CD4-positive, alpha-beta T cell treated with Interleukin-1 beta for 1 hour (primary cell): ENCODE measurements at regions not wholly inside any gene's neighbourhood (a gene's known extent, or its start where the extent isn't known, plus 50 kb on each side); places are given as distances from the start of the nearest gene placed in this dataset.
"Not testable (repeated sequence)": the region's sequence is repeated elsewhere in the genome, so short reads cannot be mapped to it uniquely, and the experiment has no call there.

Experiments
- DNase-seq, 2 donors: peaks; one replicate each; pipeline ENCODE4 v3.0.0-alpha.2; 2020 to 2022

GRCh38 chr5:19264821-19265220 is 723.2 kb downstream of the CDH18 start:
- DNase-seq, result no peak

GRCh38 chr5:19266791-19267190 is 721.2 kb downstream of the CDH18 start:
- DNase-seq, result no peak

GRCh38 chr5:19270153-19270552 is 717.8 kb downstream of the CDH18 start:
- DNase-seq, result no peak

- DNase-seq, result no peak
These were observed 713.4 kb downstream of the CDH18 start for GRCh38 chr5:19274578-19274977.

DNA sequence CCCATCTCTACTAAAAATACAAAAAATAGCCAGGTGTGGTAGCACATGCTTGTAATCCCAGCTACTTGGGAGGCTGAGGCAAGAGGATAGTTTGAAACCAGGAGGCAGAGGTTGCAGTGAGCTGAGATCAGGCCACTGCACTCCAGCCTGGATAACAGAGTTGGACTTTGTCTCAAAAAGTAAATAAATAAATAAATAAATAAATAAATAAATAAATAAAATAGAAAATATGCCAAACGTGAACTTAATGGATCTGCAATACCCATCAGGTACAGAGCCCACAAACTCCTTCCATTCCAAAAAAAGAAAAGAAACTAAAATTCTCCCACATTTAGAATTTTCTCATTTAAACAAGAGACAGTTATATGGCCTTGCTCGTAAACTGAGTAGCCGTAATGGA is 702.7 kb downstream of the CDH18 start:
- DNase-seq, result no peak

- DNase-seq, result not testable (repeated sequence)
These were observed 700.3 kb downstream of the CDH18 start for GRCh38 chr5:19287548-19288277.

DNA sequence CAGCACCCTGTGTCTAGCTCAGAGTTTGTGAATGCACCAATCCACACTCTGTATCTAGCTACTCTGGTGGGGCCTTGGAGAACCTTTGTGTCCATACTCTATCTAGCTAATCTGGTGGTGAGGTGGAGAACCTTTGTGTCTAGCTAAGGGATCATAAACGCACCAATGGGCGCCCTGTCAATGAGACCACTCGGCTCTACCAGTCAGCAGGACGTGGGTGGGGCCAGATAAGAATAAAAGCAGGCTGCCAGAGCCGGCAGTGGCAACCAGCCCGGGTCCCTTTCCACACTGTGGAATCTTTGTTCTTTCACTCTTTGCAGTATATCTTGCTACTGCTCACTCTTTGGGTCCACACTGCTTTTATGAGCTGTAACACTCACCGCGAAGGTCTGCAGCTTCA is 699.7 kb downstream of the CDH18 start:
- DNase-seq, result not testable (repeated sequence)

GRCh38 chr5:19297934-19298333 is 690.1 kb downstream of the CDH18 start:
- no peak for DNase-seq

DNA sequence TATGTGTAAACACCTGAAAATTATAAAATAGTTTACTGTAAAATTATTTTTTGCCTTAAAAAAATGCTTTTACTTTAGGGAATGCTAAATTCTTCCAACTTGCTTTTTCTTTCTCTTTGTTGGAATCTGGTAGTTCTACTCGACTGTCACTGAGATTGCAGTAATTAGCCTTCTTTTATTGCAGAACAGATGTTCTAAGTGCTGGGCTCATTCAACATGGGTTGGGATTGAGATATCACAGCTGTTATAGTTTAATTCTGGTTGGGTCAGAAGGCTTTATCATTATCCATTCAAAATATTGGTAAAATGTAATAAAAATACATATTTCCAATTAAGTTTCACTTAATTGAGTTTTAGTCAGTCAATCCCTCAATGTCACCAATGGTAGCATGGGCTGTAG is 686.7 kb downstream of the CDH18 start:
- no peak for DNase-seq

- DNase-seq, result no peak
These were observed 673.2 kb downstream of the CDH18 start for GRCh38 chr5:19314840-19315239.

- no peak for DNase-seq
These were observed 668.7 kb downstream of the CDH18 start for GRCh38 chr5:19319252-19319651.

DNA sequence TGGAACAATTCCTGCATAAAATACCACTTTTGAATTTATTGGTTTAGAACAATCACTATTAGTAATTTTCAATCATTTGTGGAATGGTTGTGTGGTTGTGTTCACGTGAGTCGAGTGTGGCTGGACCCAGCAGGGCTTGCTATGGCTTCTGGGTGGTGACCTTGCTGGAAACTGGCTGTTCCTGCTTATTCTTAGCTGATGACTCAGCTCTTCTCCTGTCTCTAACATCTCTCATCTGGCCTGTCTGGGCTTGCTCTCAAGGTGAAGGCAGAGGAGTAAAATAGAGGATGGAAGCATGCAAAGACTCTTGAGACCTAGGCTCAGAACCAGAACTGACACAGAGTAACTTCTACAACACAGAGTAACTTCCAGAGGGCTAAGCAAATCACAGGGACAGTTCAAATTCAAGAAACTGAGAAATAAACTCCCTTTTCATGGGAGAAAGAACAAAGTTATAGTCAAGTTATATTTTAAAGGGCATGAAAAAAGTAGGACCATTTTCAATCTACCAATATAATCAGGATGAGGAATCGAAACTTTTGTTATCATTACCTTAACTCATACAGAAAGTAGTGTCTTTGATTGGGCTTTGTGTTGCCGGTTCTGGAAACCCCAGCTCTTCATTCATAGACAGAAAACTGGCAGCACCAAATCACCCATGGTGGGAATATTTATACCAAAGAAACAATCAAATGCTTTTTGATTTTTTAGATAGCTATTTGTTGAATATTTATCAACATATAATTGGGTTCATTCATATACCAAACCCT is 665.1 kb downstream of the CDH18 start:
- no peak for DNase-seq

DNA sequence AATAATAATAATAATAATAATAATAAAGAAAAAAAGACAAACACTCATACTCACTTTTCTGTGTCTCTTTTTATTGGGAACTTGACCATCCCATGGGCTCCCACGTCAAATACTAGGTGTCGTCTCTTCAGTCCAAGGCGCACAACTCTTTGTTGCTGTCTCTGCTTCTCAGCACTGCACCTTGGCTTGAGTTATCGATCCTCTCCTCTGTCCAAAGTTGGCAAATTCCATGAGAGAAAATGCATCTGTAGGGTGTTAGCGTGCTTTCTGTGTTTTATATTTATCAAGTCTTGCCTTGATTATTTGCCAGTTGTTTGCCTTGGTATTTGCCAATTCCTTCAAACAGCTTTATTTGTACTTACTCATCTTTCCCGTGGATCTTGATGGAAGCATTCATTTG is 653.7 kb downstream of the CDH18 start:
- no peak for DNase-seq

- DNase-seq, result no peak
These were observed 645.1 kb downstream of the CDH18 start for GRCh38 chr5:19342942-19343341.

GRCh38 chr5:19352120-19352519 is 635.9 kb downstream of the CDH18 start:
- DNase-seq, result no peak

DNA sequence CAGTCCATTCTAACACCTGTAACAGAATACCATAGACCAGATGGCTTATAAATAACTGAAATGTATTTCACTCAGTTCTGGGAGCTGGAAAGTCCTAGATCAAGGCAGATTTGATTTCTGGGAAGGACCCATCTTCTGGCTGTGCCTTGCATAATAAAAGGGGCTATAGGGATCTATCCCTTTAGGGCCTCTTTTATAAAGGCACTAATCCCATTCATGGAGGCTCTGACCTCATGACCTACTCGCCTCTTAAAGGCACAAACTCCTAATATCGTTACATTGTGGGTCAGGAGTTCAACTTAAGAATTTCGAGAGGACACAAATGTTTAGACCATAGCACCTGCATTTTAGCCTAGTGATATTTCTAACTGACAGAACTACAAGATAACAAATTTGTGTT is 619.0 kb downstream of the CDH18 start:
- no peak for DNase-seq

DNA sequence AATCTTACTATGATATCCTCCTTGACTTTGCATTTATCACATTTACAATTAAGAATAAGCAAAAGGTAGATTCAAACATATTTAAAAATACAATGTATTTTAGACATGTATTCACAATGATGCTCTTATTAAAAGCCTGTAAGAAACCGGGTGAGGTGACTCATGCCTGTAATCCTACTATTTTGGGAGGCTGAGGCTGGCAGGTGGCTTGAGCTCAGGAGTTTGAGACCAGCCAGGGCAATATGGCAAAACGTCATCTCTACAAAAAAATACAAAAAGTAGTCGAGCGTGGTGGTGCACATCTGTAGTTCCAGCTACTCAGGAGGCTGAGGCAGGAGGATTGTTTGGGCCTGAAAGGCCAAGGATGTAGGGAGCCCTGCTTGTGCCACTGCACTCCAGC is 618.4 kb downstream of the CDH18 start:
- DNase-seq, result no peak

GRCh38 chr5:19370655-19371386 is 617.2 kb downstream of the CDH18 start:
- no peak for DNase-seq

DNA sequence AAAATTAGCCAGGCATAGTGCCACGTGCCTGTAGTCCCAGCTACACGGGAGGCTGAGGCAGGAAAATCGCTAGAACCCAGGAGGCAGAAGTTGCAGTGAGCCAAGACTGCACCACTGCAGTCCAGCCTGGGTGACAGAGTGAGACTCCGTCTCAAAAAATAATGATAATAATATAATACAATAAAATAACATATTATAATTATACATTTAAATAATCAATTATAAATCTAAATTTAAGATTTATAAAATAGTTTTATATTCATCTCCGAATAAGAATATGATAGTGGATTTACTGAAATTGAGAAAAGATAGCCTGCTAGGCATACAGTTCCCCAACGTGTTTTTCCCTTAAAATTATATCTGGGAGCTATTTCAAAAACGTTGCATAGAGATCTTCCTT is 599.6 kb downstream of the CDH18 start:
- no peak for DNase-seq

DNA sequence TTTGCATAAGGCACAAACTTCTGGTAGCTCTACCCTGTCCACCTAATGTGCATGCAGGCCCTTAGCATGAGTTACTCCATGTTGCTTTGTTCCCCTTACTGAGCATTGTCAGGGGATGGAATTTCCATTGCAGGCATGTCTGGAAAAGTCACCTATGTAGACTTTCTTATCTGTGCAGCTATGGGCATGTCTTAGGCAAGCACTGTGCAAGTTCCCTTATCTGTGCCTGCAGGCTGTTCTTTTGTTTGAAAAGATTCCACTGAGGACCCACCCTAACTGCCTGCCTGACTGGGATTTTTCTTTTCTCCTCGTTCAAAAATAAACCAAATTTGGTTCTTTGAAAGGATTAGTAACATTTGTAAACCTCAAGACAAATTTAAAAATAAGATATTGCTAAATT is 587.0 kb downstream of the CDH18 start:
- no peak for DNase-seq

- no peak for DNase-seq
These were observed 581.2 kb downstream of the CDH18 start for GRCh38 chr5:19406576-19407365.

DNA sequence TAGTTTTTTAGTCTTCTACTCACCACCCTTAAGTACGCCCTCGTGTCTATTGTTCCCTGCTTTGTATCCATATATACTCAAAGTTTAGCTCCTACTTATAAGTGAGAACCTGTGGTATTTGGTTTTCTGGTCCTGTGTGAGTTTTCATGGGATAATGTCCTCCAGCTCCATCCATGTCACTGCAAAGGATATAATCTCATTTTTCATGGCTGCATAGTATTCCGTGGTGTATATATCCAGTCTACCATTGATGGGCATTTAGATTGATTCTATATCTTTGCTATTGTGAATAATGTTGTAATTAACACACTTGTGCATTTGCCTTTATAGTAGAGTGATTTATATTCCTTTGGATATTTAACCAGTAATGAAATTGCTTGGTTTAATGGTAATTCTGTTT is 579.9 kb downstream of the CDH18 start:
- no peak for DNase-seq

DNA sequence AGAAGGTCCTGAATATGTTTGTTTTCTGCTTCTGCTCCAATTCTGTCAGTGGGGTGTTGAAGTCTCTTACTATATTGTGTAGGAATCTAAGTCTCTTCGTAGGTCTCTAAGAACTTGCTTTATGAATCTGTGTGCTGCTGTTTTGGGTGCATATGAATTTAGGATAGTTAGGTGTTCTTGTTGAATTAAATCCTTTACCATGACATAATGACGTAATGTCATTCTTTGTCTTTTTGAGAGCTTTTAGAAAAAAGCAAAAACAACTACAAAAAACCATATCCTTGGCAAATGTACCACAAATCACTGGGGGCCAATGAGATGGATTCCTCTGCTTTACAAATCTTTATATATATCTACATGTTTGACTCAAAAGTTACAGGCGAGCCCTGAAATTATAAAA is 576.1 kb downstream of the CDH18 start:
- DNase-seq, result no peak
